Kidney (tissue), 13 donors: ENCODE measurements at regions not wholly inside any gene's neighbourhood (a gene's known extent, or its start where the extent isn't known, plus 50 kb on each side); places are given as distances from the start of the nearest gene placed in this dataset.
A peak's percentile ranks its signal among the peaks of the same experiment; 100 is the strongest.

Experiments
- DNase-seq, 5 donors: peaks; one replicate each; pipeline ENCODE4 v3.0.0-alpha.2; 2013 to 2020
- FAIRE-seq: peaks from 2 replicates; lab custom pipeline; 2012; peaks lifted over from hg19 to GRCh38; lab: Jason Lieb, UNC
- H3K27ac ChIP-seq, 2 donors: one replicate each; pipeline ENCODE4 v1.7.0; 2013; ENCODE audit warnings: low read depth in 2 of 2, low read length in 2 of 2, inconsistent platforms in 1 of 2
- H3K27me3 ChIP-seq: one replicate; pipeline ENCODE4 v1.7.1; 2013; ENCODE audit warnings: low read length, inconsistent platforms; ENCODE audit not compliant: control insufficient read depth, insufficient read depth
- H3K36me3 ChIP-seq, 3 donors: one replicate each; pipeline versions ENCODE4 v1.7.0 to v1.7.1; 2013; ENCODE audit warnings: low read length in 3 of 3, control low read depth in 1 of 3, inconsistent platforms in 1 of 3; ENCODE audit not compliant: insufficient read depth in 3 of 3, control insufficient read depth in 2 of 3
- H3K4me1 ChIP-seq, 3 donors: one replicate each; pipeline versions ENCODE4 v1.7.0 to v1.7.1; 2013; ENCODE audit warnings: low read length in 3 of 3, inconsistent platforms in 1 of 3, low read depth in 1 of 3; ENCODE audit not compliant: control insufficient read depth in 2 of 3, insufficient read depth in 2 of 3
- H3K4me3 ChIP-seq, 3 donors: one replicate each; pipeline versions ENCODE4 v1.7.0 to v1.8.1; 2013; ENCODE audit warnings: low read length in 3 of 3, control low read depth in 1 of 3, inconsistent platforms in 1 of 3
- H3K9ac ChIP-seq, 3 donors: one replicate each; pipeline versions ENCODE4 v1.7.0 to v1.7.1; 2013; ENCODE audit warnings: low read length in 3 of 3, control low read depth in 1 of 3, inconsistent platforms in 1 of 3
- H3K9me3 ChIP-seq, 3 donors: one replicate each; pipeline versions ENCODE4 v1.7.0 to v1.7.1; 2013; ENCODE audit warnings: low read length in 3 of 3, control low read depth in 1 of 3, inconsistent platforms in 1 of 3; ENCODE audit not compliant: control insufficient read depth in 2 of 3, insufficient read depth in 1 of 3
- CTCF ChIP-seq: IDR thresholded peaks from 3 replicates; pipeline ENCODE4 v1.5.1; 2012; ENCODE audit warnings: mild to moderate bottlenecking, moderate library complexity, borderline replicate concordance; ENCODE audit not compliant: insufficient read depth; ENCODE audit errors: extremely low read depth
- intact Hi-C: fragments of 100-400 bp; cut with DNase I; formaldehyde crosslinking; loops from one replicate; pipeline ENCODE4 v1.11.1; 2022
- donor health status: control.
- donor health status: control.
- donor health status: control.
- donor health status: control.
- donor health status: control.
- donor health status: DM: yes; HTN: yes; CAD: no.
- donor health status: Normal renal cell carcinoma (clear cell type).

GRCh38 chr2:16479721-16480120 is 185.9 kb downstream of the CYRIA start:
- H3K4me3 ChIP-seq, result no peak overlapping the region
- H3K4me1 ChIP-seq, result no peaks in the 10 kb centered on the region
- no peaks in the 10 kb centered on the region for H3K9me3 ChIP-seq
- intact Hi-C loops, result no loop called here
- FAIRE-seq (no peak), DNase-seq (peak in 3 of 5 donors; percentile 33 to 65 (median 52))
- no peaks in the 10 kb centered on the region for H3K36me3 ChIP-seq
- H3K9ac ChIP-seq, result no peak overlapping the region
- no peak for TF ChIP-seq CTCF
- H3K27me3 ChIP-seq, result no peaks in the 10 kb centered on the region
- no peak overlapping the region for H3K27ac ChIP-seq

- H3K9me3 ChIP-seq, result no peaks in the 10 kb centered on the region
- no peak for FAIRE-seq
- no peak for DNase-seq
- no peak overlapping the region for H3K27ac ChIP-seq
- no peaks in the 10 kb centered on the region for H3K27me3 ChIP-seq
- H3K36me3 ChIP-seq, result no peaks in the 10 kb centered on the region
- H3K4me3 ChIP-seq, result no peak overlapping the region
- no peak overlapping the region for H3K9ac ChIP-seq
- intact Hi-C loops, result no loop called here
- H3K4me1 ChIP-seq, result no peaks in the 10 kb centered on the region
- no peak for TF ChIP-seq CTCF
Observed at GRCh38 chr2:16478434-16479210, 187.0 kb downstream of the CYRIA start.

- no peak overlapping the region for H3K27ac ChIP-seq
- FAIRE-seq, result no peak
- H3K36me3 ChIP-seq, result no peaks in the 10 kb centered on the region
- no peak overlapping the region for H3K4me3 ChIP-seq
- DNase-seq, result no peak
- TF ChIP-seq CTCF, result no peak
- no peaks in the 10 kb centered on the region for H3K9me3 ChIP-seq
- H3K27me3 ChIP-seq, result no peaks in the 10 kb centered on the region
- no peak overlapping the region for H3K9ac ChIP-seq
- H3K4me1 ChIP-seq, result no peaks in the 10 kb centered on the region
- intact Hi-C loops, result no loop called here
Observed at GRCh38 chr2:16477648-16478047, 188.0 kb downstream of the CYRIA start.

- no peak overlapping the region for H3K27ac ChIP-seq
- no peak for FAIRE-seq
- H3K4me1 ChIP-seq, result no peaks in the 10 kb centered on the region
Observed at GRCh38 chr2:16476866-16477265, 188.8 kb downstream of the CYRIA start.

More at GRCh38 chr2:16476866-16477265, 188.8 kb downstream of the CYRIA start:
- Histone ChIP-seq H3K36me3 (no peaks in the 10 kb centered on the region), H3K4me3 (no peak overlapping the region), H3K27me3 (no peaks in the 10 kb centered on the region), H3K9ac (no peak overlapping the region), H3K9me3 (no peaks in the 10 kb centered on the region)
- intact Hi-C loops, result no loop called here
- TF ChIP-seq CTCF, result no peak
- DNase-seq, result no peak
